Bronchial epithelial cell (primary cell): ENCODE measurements at regions not wholly inside any gene's neighbourhood (a gene's known extent, or its start where the extent isn't known, plus 50 kb on each side); places are given as distances from the start of the nearest gene placed in this dataset.

Experiments used
- DNase-seq: peaks from one replicate; pipeline ENCODE4 v3.0.0-alpha.2; 2010; ENCODE audit warnings: low read depth
- FAIRE-seq: peaks from 2 replicates; lab custom pipeline; 2011; peaks lifted over from hg19 to GRCh38; lab: Jason Lieb, UNC
- H3K27me3 ChIP-seq: 2 replicates; pipeline ENCODE4 v1.5.1; 2011; ENCODE audit warnings: low read length; ENCODE audit not compliant: control insufficient read depth, insufficient read depth
- H3K36me3 ChIP-seq: 2 replicates; pipeline ENCODE4 v1.5.1; 2011; ENCODE audit warnings: low read length; ENCODE audit not compliant: control insufficient read depth, insufficient read depth
- H3K4me3 ChIP-seq: 2 replicates; pipeline ENCODE4 v1.5.1; 2011; ENCODE audit warnings: mild to moderate bottlenecking, low read depth, low read length, control low read depth
- TF ChIP-seq, protein P1 (sequence below): IDR thresholded peaks from 2 replicates; pipeline ENCODE4 v1.5.1; 2011; ENCODE audit warnings: mild to moderate bottlenecking, moderate library complexity, low read length, control low read depth, inconsistent platforms; ENCODE audit not compliant: insufficient read depth, severe bottlenecking

DNA sequence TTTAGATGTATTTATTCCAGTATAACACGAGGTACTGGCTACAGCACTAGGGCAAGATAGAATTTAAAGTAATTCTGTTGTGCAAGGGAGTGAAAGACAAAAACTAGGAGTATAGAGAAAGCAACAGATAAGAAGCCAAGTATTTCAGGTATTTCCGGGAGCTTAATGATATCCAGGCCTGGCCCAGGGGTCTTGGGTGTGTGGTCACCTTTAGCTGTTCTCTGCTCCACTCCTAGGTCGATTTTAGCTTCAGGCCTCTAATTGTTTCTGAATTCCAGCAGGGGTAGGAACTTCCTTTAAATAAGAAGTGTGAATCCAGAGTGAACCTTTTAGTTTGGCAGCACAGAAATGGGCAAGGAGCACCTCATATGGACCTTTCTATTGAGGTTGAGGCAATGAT lies 342.3 kb upstream of the MYT1L start:
- TF ChIP-seq, protein P1, sequence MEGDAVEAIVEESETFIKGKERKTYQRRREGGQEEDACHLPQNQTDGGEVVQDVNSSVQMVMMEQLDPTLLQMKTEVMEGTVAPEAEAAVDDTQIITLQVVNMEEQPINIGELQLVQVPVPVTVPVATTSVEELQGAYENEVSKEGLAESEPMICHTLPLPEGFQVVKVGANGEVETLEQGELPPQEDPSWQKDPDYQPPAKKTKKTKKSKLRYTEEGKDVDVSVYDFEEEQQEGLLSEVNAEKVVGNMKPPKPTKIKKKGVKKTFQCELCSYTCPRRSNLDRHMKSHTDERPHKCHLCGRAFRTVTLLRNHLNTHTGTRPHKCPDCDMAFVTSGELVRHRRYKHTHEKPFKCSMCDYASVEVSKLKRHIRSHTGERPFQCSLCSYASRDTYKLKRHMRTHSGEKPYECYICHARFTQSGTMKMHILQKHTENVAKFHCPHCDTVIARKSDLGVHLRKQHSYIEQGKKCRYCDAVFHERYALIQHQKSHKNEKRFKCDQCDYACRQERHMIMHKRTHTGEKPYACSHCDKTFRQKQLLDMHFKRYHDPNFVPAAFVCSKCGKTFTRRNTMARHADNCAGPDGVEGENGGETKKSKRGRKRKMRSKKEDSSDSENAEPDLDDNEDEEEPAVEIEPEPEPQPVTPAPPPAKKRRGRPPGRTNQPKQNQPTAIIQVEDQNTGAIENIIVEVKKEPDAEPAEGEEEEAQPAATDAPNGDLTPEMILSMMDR, result no peak
- Histone ChIP-seq H3K36me3 (no peaks in the 10 kb centered on the region), H3K27me3 (no peaks in the 10 kb centered on the region), H3K4me3 (no peak overlapping the region)
- DNase-seq (no peak), FAIRE-seq (no peak)

DNA sequence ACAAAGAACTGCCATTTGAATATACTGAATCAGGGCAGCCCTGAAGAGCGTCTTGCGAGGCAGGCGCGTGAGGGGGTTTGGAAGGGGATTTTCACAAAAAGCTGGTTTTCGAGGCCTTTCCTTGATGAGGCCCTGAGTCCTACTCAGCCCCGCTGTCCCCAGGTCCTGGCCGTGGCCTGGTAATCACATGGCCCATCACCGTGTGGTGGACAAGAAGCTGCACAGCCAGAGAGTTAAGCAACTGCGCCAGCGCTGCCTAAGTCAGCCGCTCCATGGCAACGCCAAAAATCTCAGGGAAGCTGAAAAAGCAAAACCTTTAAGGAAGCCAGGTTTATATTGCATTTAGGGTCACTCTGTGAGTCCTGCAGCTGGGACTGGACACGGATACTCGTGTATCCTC lies 341.2 kb upstream of the MYT1L start:
- DNase-seq (no peak), FAIRE-seq (no peak)
- TF ChIP-seq, protein P1, result no peak
- no peaks in the 10 kb centered on the region for H3K27me3 ChIP-seq
- no peaks in the 10 kb centered on the region for H3K36me3 ChIP-seq
- no peak overlapping the region for H3K4me3 ChIP-seq

DNA sequence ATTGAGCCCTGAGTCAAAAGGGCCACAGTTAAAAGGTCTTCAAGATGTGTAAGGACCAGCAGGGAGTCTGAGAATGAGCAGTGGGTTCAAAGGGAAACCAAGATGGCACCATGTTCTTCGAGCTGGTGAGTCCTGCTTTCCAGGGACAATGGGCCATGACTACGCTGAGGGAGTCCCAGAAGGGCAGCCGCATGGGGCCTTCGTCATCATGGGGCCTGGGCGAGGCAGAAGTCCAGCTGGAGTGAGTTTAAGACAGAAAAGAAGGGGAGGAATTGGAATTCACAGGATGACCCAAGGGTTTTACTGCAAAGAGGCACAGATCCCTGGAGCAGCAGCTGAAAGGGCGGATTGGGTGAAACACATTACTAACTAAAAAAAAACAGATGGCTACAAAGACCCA lies 340.8 kb upstream of the MYT1L start:
- H3K27me3 ChIP-seq, result no peaks in the 10 kb centered on the region
- no peaks in the 10 kb centered on the region for H3K36me3 ChIP-seq
- FAIRE-seq, result no peak
- no peak overlapping the region for H3K4me3 ChIP-seq
- TF ChIP-seq, protein P1, result no peak
- no peak for DNase-seq

DNA sequence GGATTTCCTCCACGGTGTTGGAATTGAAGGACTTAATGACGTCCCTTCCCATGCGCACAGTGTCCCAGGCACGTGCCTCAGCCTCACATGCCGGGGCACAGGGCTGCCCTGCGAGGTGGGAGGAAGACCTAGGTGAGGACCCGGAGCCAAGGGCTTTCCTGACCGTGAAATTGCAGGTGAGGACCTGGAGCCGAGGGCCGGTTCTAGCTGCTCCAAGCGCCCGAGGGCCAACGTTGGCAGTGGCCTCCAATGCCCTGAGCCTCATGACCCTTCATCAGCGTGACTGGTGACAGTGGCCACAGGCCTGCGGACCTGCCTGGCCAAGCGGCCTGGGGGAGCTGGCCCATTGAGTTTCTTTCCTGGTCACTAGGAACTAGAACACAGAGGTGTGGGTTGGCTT lies 338.2 kb upstream of the MYT1L start:
- no peak overlapping the region for H3K4me3 ChIP-seq
- no peak for FAIRE-seq
- DNase-seq, result no peak
- TF ChIP-seq, protein P1, result no peak
- no peaks in the 10 kb centered on the region for H3K36me3 ChIP-seq
- no peaks in the 10 kb centered on the region for H3K27me3 ChIP-seq

DNA sequence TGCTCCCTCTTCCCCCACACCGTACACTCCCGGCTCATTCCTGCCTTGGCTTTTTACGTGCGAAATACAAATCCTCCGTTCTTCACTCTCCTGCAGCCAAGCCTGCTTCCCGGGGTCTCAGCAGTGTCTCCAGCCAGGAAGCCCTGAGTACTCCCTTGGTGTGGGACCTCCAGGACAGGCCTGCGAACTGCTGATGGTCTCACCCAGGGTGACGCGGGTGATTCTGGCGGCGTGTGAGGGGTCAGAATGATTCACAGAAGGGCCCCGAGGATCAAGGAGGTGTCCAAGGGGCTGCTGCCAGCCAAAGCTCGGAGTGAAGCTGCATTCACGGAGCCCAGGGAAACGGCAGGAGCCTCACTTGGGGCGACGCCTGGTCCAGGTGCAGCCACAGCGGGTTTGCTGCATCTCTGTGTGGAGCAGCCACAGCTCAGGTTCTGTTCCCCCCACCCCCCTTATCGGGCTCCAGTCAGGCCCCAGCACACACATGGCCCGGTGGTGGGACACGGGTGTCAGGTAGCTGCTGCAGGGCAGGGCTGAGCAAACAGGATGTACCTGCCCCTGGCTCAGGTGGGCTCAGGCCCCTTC lies 337.7 kb upstream of the MYT1L start:
- DNase-seq, result no peak
- no peaks in the 10 kb centered on the region for H3K27me3 ChIP-seq

More for the DNA sequence above, 337.7 kb upstream of the MYT1L start:
- Histone ChIP-seq H3K4me3 (no peak overlapping the region), H3K36me3 (no peaks in the 10 kb centered on the region)
- TF ChIP-seq, protein P1, result no peak
- no peak for FAIRE-seq
